H9 (cell line): ENCODE measurements at regions not wholly inside any gene's neighbourhood (a gene's known extent, or its start where the extent isn't known, plus 50 kb on each side); places are given as distances from the start of the nearest gene placed in this dataset.

ENCODE experiments used
- DNase-seq: peaks from one replicate; pipeline ENCODE4 v3.0.0-alpha.2; 2017
- H2AFZ ChIP-seq: one replicate; pipeline ENCODE4 v1.6.1; 2013; ENCODE audit warnings: mild to moderate bottlenecking, low read length, control low read depth, moderate library complexity
- H2AK5ac ChIP-seq: 2 replicates; pipeline ENCODE4 v1.6.1; 2013; ENCODE audit warnings: low read length, control low read depth, mixed read lengths; ENCODE audit not compliant: insufficient read length
- H2BK120ac ChIP-seq: one replicate; pipeline ENCODE4 v1.6.1; 2013; ENCODE audit warnings: low read depth, mild to moderate bottlenecking, low read length, control low read depth, inconsistent platforms; ENCODE audit not compliant: poor library complexity, severe bottlenecking
- H2BK12ac ChIP-seq: 2 replicates; pipeline ENCODE4 v1.6.1; 2013; ENCODE audit warnings: low read length, control low read depth, mixed read lengths, low read depth; ENCODE audit not compliant: insufficient read length
- H2BK15ac ChIP-seq: 2 replicates; pipeline ENCODE4 v1.6.1; 2013; ENCODE audit warnings: low read depth, low read length, control low read depth
- H2BK20ac ChIP-seq: one replicate; pipeline ENCODE4 v1.6.1; 2013; ENCODE audit warnings: low read depth, mild to moderate bottlenecking, low read length, control low read depth, inconsistent platforms; ENCODE audit not compliant: poor library complexity, severe bottlenecking
- H2BK5ac ChIP-seq: 2 replicates; pipeline ENCODE4 v1.6.1; 2013; ENCODE audit warnings: low read length, control low read depth, mixed read lengths; ENCODE audit not compliant: insufficient read length
- H3K14ac ChIP-seq: 2 replicates; pipeline ENCODE4 v1.6.1; 2013; ENCODE audit warnings: low read length, control low read depth; ENCODE audit not compliant: insufficient read depth
- H3K18ac ChIP-seq: 2 replicates; pipeline ENCODE4 v1.6.1; 2013; ENCODE audit warnings: low read depth, mild to moderate bottlenecking, mixed read lengths, low read length, control low read depth; ENCODE audit not compliant: insufficient read length
- H3K23ac ChIP-seq: 2 replicates; pipeline ENCODE4 v1.6.1; 2013; ENCODE audit warnings: low read length, control low read depth, mixed read lengths, low read depth; ENCODE audit not compliant: insufficient read length
- H3K23me2 ChIP-seq: 2 replicates; pipeline ENCODE4 v1.6.1; 2013; ENCODE audit warnings: low read depth, mild to moderate bottlenecking, mixed read lengths, low read length, control low read depth; ENCODE audit not compliant: insufficient read length, poor library complexity, severe bottlenecking
- H3K27ac ChIP-seq: 2 replicates; pipeline ENCODE4 v1.5.1; 2013; ENCODE audit warnings: low read length, control low read depth, mixed read lengths, low read depth; ENCODE audit not compliant: insufficient read length
- H3K27me3 ChIP-seq: 2 replicates; pipeline ENCODE4 v1.6.1; 2013; ENCODE audit warnings: low read length, control low read depth, inconsistent platforms; ENCODE audit not compliant: insufficient read depth
- H3K4ac ChIP-seq: 2 replicates; pipeline ENCODE4 v1.6.1; 2013; ENCODE audit warnings: low read depth, mild to moderate bottlenecking, control low read depth, inconsistent platforms, low read length, moderate library complexity
- H3K4me1 ChIP-seq: 2 replicates; pipeline ENCODE4 v1.6.1; 2013; ENCODE audit warnings: low read length, control low read depth, inconsistent platforms; ENCODE audit not compliant: insufficient read depth
- H3K4me2 ChIP-seq: 2 replicates; pipeline ENCODE4 v1.6.1; 2013; ENCODE audit warnings: low read length, control low read depth, mixed read lengths; ENCODE audit not compliant: insufficient read length, insufficient read depth
- H3K56ac ChIP-seq: 2 replicates; pipeline ENCODE4 v1.6.1; 2013; ENCODE audit warnings: low read depth, mild to moderate bottlenecking, mixed read lengths, low read length, control low read depth; ENCODE audit not compliant: insufficient read length
- H3K79me1 ChIP-seq: 2 replicates; pipeline ENCODE4 v1.6.1; 2013; ENCODE audit warnings: low read depth, mild to moderate bottlenecking, moderate library complexity, low read length, control low read depth, inconsistent platforms; ENCODE audit not compliant: insufficient read depth, poor library complexity, severe bottlenecking
- H3K79me2 ChIP-seq: 2 replicates; pipeline ENCODE4 v1.6.1; 2013; ENCODE audit warnings: low read length, control low read depth, inconsistent platforms; ENCODE audit not compliant: insufficient read depth
- H3K9ac ChIP-seq: 2 replicates; pipeline ENCODE4 v1.6.1; 2013; ENCODE audit warnings: low read length, control low read depth, mixed read lengths; ENCODE audit not compliant: insufficient read length; ENCODE audit errors: extremely low read depth
- H3K9me3 ChIP-seq: one replicate; pipeline ENCODE4 v1.6.1; 2013; ENCODE audit warnings: low read depth, low read length, inconsistent platforms; ENCODE audit not compliant: control insufficient read depth
- H3T11ph ChIP-seq: one replicate; pipeline ENCODE4 v1.6.1; 2013; ENCODE audit warnings: mild to moderate bottlenecking, low read length, control low read depth, inconsistent platforms
- H4K20me1 ChIP-seq: one replicate; pipeline ENCODE4 v1.6.1; 2013; ENCODE audit not compliant: control insufficient read depth, insufficient read length, insufficient read depth
- H4K5ac ChIP-seq: 2 replicates; pipeline ENCODE4 v1.6.1; 2013; ENCODE audit warnings: low read depth, mild to moderate bottlenecking, mixed read lengths, low read length, control low read depth; ENCODE audit not compliant: insufficient read length
- H4K8ac ChIP-seq: replicated peaks from 2 replicates; pipeline ENCODE4 v1.6.1; 2013; ENCODE audit warnings: low read length, control low read depth, mixed read lengths, low read depth; ENCODE audit not compliant: insufficient read length
- H4K91ac ChIP-seq: 2 replicates; pipeline ENCODE4 v1.6.1; 2013; ENCODE audit warnings: low read depth, mild to moderate bottlenecking, moderate library complexity, mixed read lengths, low read length, control low read depth; ENCODE audit not compliant: insufficient read length
- H3K27ac Mint-ChIP-seq, 3 experiments: 2 replicates in 2 of 3; 3 replicates in 1 of 3; pipeline ENCODE4 v1.8.0; 2020 to 2021; ENCODE audit warnings: mixed read lengths in 3 of 3, mild to moderate bottlenecking in 1 of 3, moderate library complexity in 1 of 3
- H3K27me3 Mint-ChIP-seq: 2 replicates; pipeline ENCODE4 v1.8.0; 2021; ENCODE audit warnings: low read depth, mild to moderate bottlenecking, moderate library complexity, mixed read lengths
- H3K36me3 Mint-ChIP-seq, 3 experiments: 2 replicates in 2 of 3; 3 replicates in 1 of 3; pipeline ENCODE4 v1.8.0; 2020 to 2021; ENCODE audit warnings: low read depth in 3 of 3, mixed read lengths in 3 of 3; ENCODE audit not compliant: insufficient read depth in 1 of 3
- H3K4me1 Mint-ChIP-seq, 2 experiments: 2 replicates each; pipeline ENCODE4 v1.8.0; 2020; ENCODE audit warnings: mixed read lengths in 2 of 2
- H3K4me3 Mint-ChIP-seq, 2 experiments: 2 replicates in 1 of 2; 3 replicates in 1 of 2; pipeline ENCODE4 v1.8.0; 2020 to 2021; ENCODE audit warnings: mild to moderate bottlenecking in 2 of 2, mixed read lengths in 2 of 2, moderate library complexity in 1 of 2
- H3K9me3 Mint-ChIP-seq, 2 experiments: 2 replicates in 1 of 2; 3 replicates in 1 of 2; pipeline ENCODE4 v1.8.0; 2020; ENCODE audit warnings: mild to moderate bottlenecking in 2 of 2, mixed read lengths in 2 of 2, moderate library complexity in 1 of 2
- WGBS: extraction: QIAGEN DNeasy Blood & Tissue Kit; methylation state at CpG from one replicate; pipeline ENCODE4 v1.1.7; 2013; ENCODE audit warnings: missing lambda C conversion rate, low lambda C conversion rate, mixed read lengths; ENCODE audit not compliant: insufficient read length; ENCODE audit errors: extremely low coverage; 5-methylcytosine and 5-hydroxymethylcytosine counted together
- TF ChIP-seq, protein P1 (sequence below): fragments of 200-600 bp; sonication (generic); conservative IDR thresholded peaks from 3 replicates; pipeline ENCODE4 v1.8.0; 2021; ENCODE audit warnings: antibody characterized with exemption, mild to moderate bottlenecking

DNA sequence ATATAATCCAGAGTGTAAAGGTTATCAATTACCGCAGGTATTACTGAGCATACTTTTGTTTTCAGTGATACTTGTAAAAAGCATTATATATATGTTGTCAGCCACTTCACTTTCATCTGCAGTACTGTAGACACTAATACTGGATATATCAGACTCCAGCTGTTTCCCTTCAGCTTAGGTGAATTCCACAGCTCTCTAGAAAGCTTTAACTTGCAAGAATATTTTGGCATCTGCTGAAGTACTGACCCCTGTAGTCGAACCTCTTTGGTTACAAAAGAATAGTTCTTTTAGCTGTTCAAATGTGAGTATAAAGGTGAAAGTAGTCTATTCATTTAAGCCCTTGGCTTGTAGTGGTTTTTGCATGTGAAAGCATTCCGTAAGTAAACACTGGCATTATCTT is 1222.7 kb upstream of the TENM3 start:
- H3K56ac ChIP-seq, result no peak overlapping the region
- no peaks in the 10 kb centered on the region for H4K20me1 ChIP-seq
- no peak overlapping the region for H2BK12ac ChIP-seq
- H3K79me1 ChIP-seq, result no peaks in the 10 kb centered on the region
- no CpG with 5 or more reads among the region's 3 CpGs for WGBS
- no peak overlapping the region for H3K18ac ChIP-seq
- no peaks in the 10 kb centered on the region for H3K27me3 ChIP-seq
- Mint-ChIP-seq H3K27ac (no peak overlapping the region), H3K9me3 (no peaks in the 10 kb centered on the region; a peak in 1 of 5 replicates), H3K27me3 (no peaks in the 10 kb centered on the region), H3K4me3 (no peak overlapping the region), H3K36me3 (peaks cover 0 to 4% (median 0%) of the 10 kb centered on the region in 3 experiments; a peak in 1 of 7 replicates), H3K4me1 (peaks cover 16 to 21% of the 10 kb centered on the region in 2 experiments)
- no peak overlapping the region for H4K91ac ChIP-seq
- H3K23ac ChIP-seq, result no peak overlapping the region
- H3K27ac ChIP-seq, result no peak overlapping the region
- TF ChIP-seq, protein P1, sequence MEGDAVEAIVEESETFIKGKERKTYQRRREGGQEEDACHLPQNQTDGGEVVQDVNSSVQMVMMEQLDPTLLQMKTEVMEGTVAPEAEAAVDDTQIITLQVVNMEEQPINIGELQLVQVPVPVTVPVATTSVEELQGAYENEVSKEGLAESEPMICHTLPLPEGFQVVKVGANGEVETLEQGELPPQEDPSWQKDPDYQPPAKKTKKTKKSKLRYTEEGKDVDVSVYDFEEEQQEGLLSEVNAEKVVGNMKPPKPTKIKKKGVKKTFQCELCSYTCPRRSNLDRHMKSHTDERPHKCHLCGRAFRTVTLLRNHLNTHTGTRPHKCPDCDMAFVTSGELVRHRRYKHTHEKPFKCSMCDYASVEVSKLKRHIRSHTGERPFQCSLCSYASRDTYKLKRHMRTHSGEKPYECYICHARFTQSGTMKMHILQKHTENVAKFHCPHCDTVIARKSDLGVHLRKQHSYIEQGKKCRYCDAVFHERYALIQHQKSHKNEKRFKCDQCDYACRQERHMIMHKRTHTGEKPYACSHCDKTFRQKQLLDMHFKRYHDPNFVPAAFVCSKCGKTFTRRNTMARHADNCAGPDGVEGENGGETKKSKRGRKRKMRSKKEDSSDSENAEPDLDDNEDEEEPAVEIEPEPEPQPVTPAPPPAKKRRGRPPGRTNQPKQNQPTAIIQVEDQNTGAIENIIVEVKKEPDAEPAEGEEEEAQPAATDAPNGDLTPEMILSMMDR, result no peak
- H2BK120ac ChIP-seq, result no peak overlapping the region
- H4K5ac ChIP-seq, result no peak overlapping the region
- DNase-seq, result no peak
- no peak overlapping the region for H3K9ac ChIP-seq
- H2BK15ac ChIP-seq, result no peak overlapping the region
- H3K4me1 ChIP-seq, result no peaks in the 10 kb centered on the region; the same call in 1 of the 2 replicates
- no peak overlapping the region for H2BK5ac ChIP-seq
- H3K4ac ChIP-seq, result no peak overlapping the region
- no peak overlapping the region for H2AK5ac ChIP-seq
- H3K23me2 ChIP-seq, result no peaks in the 10 kb centered on the region
- H2AFZ ChIP-seq, result no peak overlapping the region
- no peak overlapping the region for H2BK20ac ChIP-seq
- no peak overlapping the region for H4K8ac ChIP-seq
- no peak overlapping the region for H3K4me2 ChIP-seq
- H3T11ph ChIP-seq, result no peak overlapping the region
- no peaks in the 10 kb centered on the region for H3K9me3 ChIP-seq
- no peaks in the 10 kb centered on the region for H3K79me2 ChIP-seq
- no peak overlapping the region for H3K14ac ChIP-seq
